ENCODE measurements at regions not wholly inside any gene's neighbourhood (a gene's known extent, or its start where the extent isn't known, plus 50 kb on each side); places are given as distances from the start of the nearest gene placed in this dataset.

- TF ChIP-seq POLR2A (IDR thresholded peaks at IDR 0.05; ENCODE audit: low read depth, low read length) (no peak), SRF (IDR thresholded peaks at IDR 0.05; ENCODE audit: low read depth in 2 of 2, low read length in 2 of 2) (no peak), CTCF (IDR thresholded peaks at IDR 0.05 in 2 of 3, conservative IDR thresholded peaks at IDR 0.05 in 1 of 3; ENCODE audit: control insufficient read depth in 2 of 3, extremely low read depth in 1 of 3, insufficient read depth in 1 of 3, low read depth in 3 of 3, low read length in 3 of 3) (no peak), CBFB (IDR thresholded peaks at IDR 0.05; ENCODE audit: low read depth) (no peak)
These were observed 124.1 kb downstream of the WDR11 start for GRCh38 chr10:120975072-120975867.

Measured in GM12878 (cell line).